Trophoblast cell (in vitro differentiated cells and primary cell): ENCODE measurements at regions not wholly inside any gene's neighbourhood (a gene's known extent, or its start where the extent isn't known, plus 50 kb on each side); places are given as distances from the start of the nearest gene placed in this dataset.

Experiments
- DNase-seq, 2 donors: peaks; one replicate each; pipeline ENCODE4 v3.0.0-alpha.2; 2016
- H2AFZ ChIP-seq: 2 replicates; pipeline ENCODE4 v1.6.1; 2013; ENCODE audit warnings: low read length, moderate library complexity, mild to moderate bottlenecking; ENCODE audit not compliant: insufficient read depth, poor library complexity
- H2AK5ac ChIP-seq: 2 replicates; pipeline ENCODE4 v1.6.1; 2013; ENCODE audit warnings: mild to moderate bottlenecking, low read length
- H2BK120ac ChIP-seq: 2 replicates; pipeline ENCODE4 v1.6.1; 2013; ENCODE audit warnings: low read length, mild to moderate bottlenecking, moderate library complexity; ENCODE audit not compliant: insufficient read depth, poor library complexity
- H2BK12ac ChIP-seq: 2 replicates; pipeline ENCODE4 v1.6.1; 2013; ENCODE audit warnings: mild to moderate bottlenecking, low read length, moderate library complexity
- H2BK5ac ChIP-seq: 2 replicates; pipeline ENCODE4 v1.6.1; 2013; ENCODE audit warnings: low read length, low read depth, moderate library complexity, mild to moderate bottlenecking; ENCODE audit not compliant: poor library complexity
- H3K14ac ChIP-seq: 2 replicates; pipeline ENCODE4 v1.6.1; 2013; ENCODE audit warnings: mild to moderate bottlenecking, low read length
- H3K18ac ChIP-seq: 2 replicates; pipeline ENCODE4 v1.6.1; 2013; ENCODE audit warnings: mild to moderate bottlenecking, low read length
- H3K23ac ChIP-seq: 2 replicates; pipeline ENCODE4 v1.6.1; 2013; ENCODE audit warnings: low read length
- H3K27ac ChIP-seq: 2 replicates; pipeline ENCODE4 v1.5.1; 2013; ENCODE audit warnings: low read depth, mild to moderate bottlenecking, inconsistent platforms, low read length, moderate library complexity
- H3K27me3 ChIP-seq: 2 replicates; pipeline ENCODE4 v1.6.1; 2013; ENCODE audit warnings: inconsistent platforms, mild to moderate bottlenecking, low read length, moderate library complexity; ENCODE audit not compliant: insufficient read depth
- H3K36me3 ChIP-seq, 2 experiments: 1 replicate in 1 of 2; 2 replicates in 1 of 2; pipeline ENCODE4 v1.6.1; 2013; ENCODE audit warnings: low read length in 2 of 2, mild to moderate bottlenecking in 2 of 2, moderate library complexity in 1 of 2; ENCODE audit not compliant: insufficient read depth in 2 of 2, control insufficient read depth in 1 of 2
- H3K4ac ChIP-seq: 2 replicates; pipeline ENCODE4 v1.6.1; 2013; ENCODE audit warnings: low read depth, mild to moderate bottlenecking, low read length, moderate library complexity
- H3K4me1 ChIP-seq, 2 experiments: 1 replicate in 1 of 2; 2 replicates in 1 of 2; pipeline ENCODE4 v1.6.1; 2013; ENCODE audit warnings: low read length in 2 of 2, mild to moderate bottlenecking in 2 of 2, moderate library complexity in 1 of 2; ENCODE audit not compliant: insufficient read depth in 2 of 2, control insufficient read depth in 1 of 2
- H3K4me2 ChIP-seq: 2 replicates; pipeline ENCODE4 v1.6.1; 2013; ENCODE audit warnings: inconsistent platforms, mild to moderate bottlenecking, low read length, moderate library complexity
- H3K4me3 ChIP-seq: 2 replicates; pipeline ENCODE4 v1.5.1; 2013; ENCODE audit warnings: mild to moderate bottlenecking, low read depth, low read length, inconsistent platforms
- H3K79me1 ChIP-seq: one replicate; pipeline ENCODE4 v1.6.1; 2013; ENCODE audit warnings: low read length
- H3K79me2 ChIP-seq: 2 replicates; pipeline ENCODE4 v1.6.1; 2013; ENCODE audit warnings: low read length, mild to moderate bottlenecking; ENCODE audit not compliant: control insufficient read depth, insufficient read depth, poor library complexity
- H3K9ac ChIP-seq: 2 replicates; pipeline ENCODE4 v1.6.1; 2013; ENCODE audit warnings: mild to moderate bottlenecking, low read length
- H3K9me3 ChIP-seq: 2 replicates; pipeline ENCODE4 v1.6.1; 2013; ENCODE audit warnings: low read depth, mild to moderate bottlenecking, control low read depth, inconsistent platforms, low read length; ENCODE audit not compliant: insufficient read depth
- H4K12ac ChIP-seq: 2 replicates; pipeline ENCODE4 v1.6.1; 2013; ENCODE audit warnings: low read depth, mild to moderate bottlenecking, low read length, moderate library complexity
- H4K8ac ChIP-seq: 2 replicates; pipeline ENCODE4 v1.6.1; 2013; ENCODE audit warnings: low read depth, mild to moderate bottlenecking, low read length, moderate library complexity
- H4K91ac ChIP-seq: one replicate; pipeline ENCODE4 v1.6.1; 2013; ENCODE audit warnings: low read depth, mild to moderate bottlenecking, low read length, moderate library complexity
- WGBS: extraction: QIAGEN DNeasy Blood & Tissue Kit; methylation state at CpG from one replicate; pipeline ENCODE4 v1.1.7; 2013; ENCODE audit warnings: missing lambda C conversion rate; ENCODE audit not compliant: insufficient read length, insufficient coverage; ENCODE audit errors: extremely low coverage; 5-methylcytosine and 5-hydroxymethylcytosine counted together

DNA sequence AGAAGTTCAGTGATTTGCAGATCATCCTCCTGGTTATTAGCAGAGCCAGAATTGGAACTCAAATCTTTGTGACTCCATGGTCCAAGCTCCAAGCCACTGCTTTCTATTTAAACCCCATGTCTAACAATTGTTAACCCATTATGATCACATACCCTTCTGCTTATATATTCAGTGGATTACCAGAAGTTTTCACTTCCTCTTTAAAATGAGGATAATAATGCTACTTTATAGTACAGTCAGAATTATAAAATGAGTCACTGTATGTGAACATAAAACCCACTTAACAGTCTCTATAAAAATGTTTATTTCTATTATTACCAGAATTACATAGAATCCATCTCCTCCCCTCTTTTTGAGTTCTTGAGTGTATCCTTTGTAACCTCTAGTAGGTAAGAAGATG lies 550.7 kb upstream of the DPPA4 start:
- Histone ChIP-seq H3K9ac (no peak overlapping the region), H3K79me2 (no peaks in the 10 kb centered on the region), H3K4me2 (no peak overlapping the region), H4K91ac (no peak overlapping the region), H4K12ac (no peak overlapping the region), H3K14ac (no peak overlapping the region), H2AK5ac (no peak overlapping the region), H4K8ac (no peak overlapping the region), H3K23ac (no peak overlapping the region), H3K27me3 (no peaks in the 10 kb centered on the region), H2BK12ac (no peak overlapping the region), H3K4me1 (no peaks in the 10 kb centered on the region), H3K4me3 (no peak overlapping the region), H2BK5ac (no peak overlapping the region), H3K27ac (no peak overlapping the region), H3K79me1 (no peaks in the 10 kb centered on the region), H3K18ac (no peak overlapping the region), H3K4ac (no peak overlapping the region), H3K9me3 (no peaks in the 10 kb centered on the region), H2BK120ac (no peak overlapping the region), H2AFZ (no peak overlapping the region), H3K36me3 (no peaks in the 10 kb centered on the region)
- no peak for DNase-seq

GRCh38 chr3:109897734-109898133 lies 560.4 kb upstream of the DPPA4 start:
- no peak overlapping the region for H3K4me3 ChIP-seq
- H2BK5ac ChIP-seq: no peak overlapping the region
- H3K9me3 ChIP-seq: no peaks in the 10 kb centered on the region
- H3K23ac ChIP-seq: no peak overlapping the region
- H3K4me1 ChIP-seq: no peaks in the 10 kb centered on the region
- H3K14ac ChIP-seq: no peak overlapping the region
- H3K79me2 ChIP-seq: no peaks in the 10 kb centered on the region
- no peak overlapping the region for H3K9ac ChIP-seq
- H4K8ac ChIP-seq: no peak overlapping the region
- no peak overlapping the region for H3K4me2 ChIP-seq
- no peaks in the 10 kb centered on the region for H3K36me3 ChIP-seq
- H2BK120ac ChIP-seq: no peak overlapping the region
- no peak overlapping the region for H2AFZ ChIP-seq
- H4K91ac ChIP-seq: no peak overlapping the region
- no peak overlapping the region for H3K18ac ChIP-seq
- no peak overlapping the region for H4K12ac ChIP-seq
- no peak overlapping the region for H3K4ac ChIP-seq
- no peak for DNase-seq
- no peaks in the 10 kb centered on the region for H3K79me1 ChIP-seq
- H2AK5ac ChIP-seq: no peak overlapping the region
- no CpG with 5 or more reads among the region's 1 CpG for WGBS
- H3K27me3 ChIP-seq: no peaks in the 10 kb centered on the region
- no peak overlapping the region for H3K27ac ChIP-seq
- no peak overlapping the region for H2BK12ac ChIP-seq

DNA sequence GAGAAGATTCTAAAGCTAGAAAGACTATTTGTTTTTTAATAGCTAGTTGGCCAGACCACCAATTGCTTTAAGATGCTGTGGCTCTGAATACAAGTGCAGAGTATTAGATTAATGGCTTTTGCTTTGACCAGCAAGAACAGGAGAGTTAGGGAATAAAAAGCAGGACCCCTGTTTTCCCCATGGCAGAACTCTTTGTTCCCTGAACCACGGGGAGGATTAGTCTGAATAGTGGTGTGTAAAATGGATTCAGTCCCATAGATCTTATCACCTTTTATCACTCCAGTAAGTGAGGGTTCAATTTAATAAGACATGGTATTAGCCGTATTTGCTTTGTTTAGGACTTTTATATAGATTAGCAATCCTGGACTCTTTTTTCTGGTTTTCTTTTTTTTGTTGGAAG lies 562.6 kb upstream of the DPPA4 start:
- DNase-seq: no peak
- Histone ChIP-seq H2BK120ac (no peak overlapping the region), H3K27ac (no peak overlapping the region), H3K23ac (no peak overlapping the region), H4K8ac (no peak overlapping the region), H3K79me1 (no peaks in the 10 kb centered on the region), H3K79me2 (no peaks in the 10 kb centered on the region), H3K14ac (no peak overlapping the region), H4K91ac (no peak overlapping the region), H3K4ac (no peak overlapping the region), H4K12ac (no peak overlapping the region), H3K9me3 (no peaks in the 10 kb centered on the region), H3K36me3 (no peaks in the 10 kb centered on the region), H3K27me3 (no peaks in the 10 kb centered on the region), H3K4me2 (no peak overlapping the region), H3K4me3 (no peak overlapping the region), H2AFZ (no peak overlapping the region), H2AK5ac (no peak overlapping the region), H2BK5ac (no peak overlapping the region), H3K4me1 (no peaks in the 10 kb centered on the region), H3K9ac (no peak overlapping the region), H3K18ac (no peak overlapping the region), H2BK12ac (no peak overlapping the region)
- WGBS: no CpG with 5 or more reads among the region's 2 CpGs

DNA sequence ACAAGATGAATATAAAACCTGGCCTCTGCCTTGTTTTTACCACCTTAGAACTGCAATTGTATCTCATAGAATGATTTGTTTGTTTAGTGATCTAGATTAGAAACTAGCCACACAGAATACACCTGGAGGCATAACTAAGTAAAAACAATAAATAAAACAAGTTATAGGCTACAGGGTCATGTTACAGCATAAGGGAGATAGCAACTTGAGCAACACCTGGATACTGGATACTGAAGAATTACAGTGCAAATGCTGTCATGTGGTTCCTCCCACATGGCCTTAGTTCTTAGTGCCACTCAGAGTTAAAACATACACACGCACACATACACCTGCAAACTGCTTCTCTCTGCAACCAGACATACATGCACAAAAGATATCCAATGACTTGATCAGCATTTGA lies 563.4 kb upstream of the DPPA4 start:
- Histone ChIP-seq H3K23ac (no peak overlapping the region), H2BK120ac (no peak overlapping the region), H3K79me1 (no peaks in the 10 kb centered on the region), H3K4me2 (no peak overlapping the region), H3K36me3 (no peaks in the 10 kb centered on the region), H3K9me3 (peaks cover 3% of the 10 kb centered on the region), H3K27ac (no peak overlapping the region), H3K4ac (no peak overlapping the region), H2AFZ (no peak overlapping the region), H4K8ac (no peak overlapping the region), H3K18ac (no peak overlapping the region), H3K79me2 (no peaks in the 10 kb centered on the region), H2AK5ac (no peak overlapping the region), H3K27me3 (no peaks in the 10 kb centered on the region), H4K91ac (no peak overlapping the region), H2BK5ac (no peak overlapping the region), H3K4me3 (no peak overlapping the region), H2BK12ac (no peak overlapping the region), H3K9ac (no peak overlapping the region), H3K14ac (no peak overlapping the region), H3K4me1 (no peaks in the 10 kb centered on the region), H4K12ac (no peak overlapping the region)
- no peak for DNase-seq
- WGBS: no CpG with 5 or more reads among the region's 1 CpG

- Histone ChIP-seq H3K79me1 (no peaks in the 10 kb centered on the region), H2AK5ac (no peak overlapping the region), H4K12ac (no peak overlapping the region), H3K9me3 (peaks cover 5% of the 10 kb centered on the region), H2BK5ac (no peak overlapping the region), H3K4me3 (no peak overlapping the region), H3K36me3 (no peaks in the 10 kb centered on the region), H4K8ac (no peak overlapping the region), H3K27me3 (no peaks in the 10 kb centered on the region), H3K4me2 (no peak overlapping the region), H3K27ac (no peak overlapping the region), H3K9ac (no peak overlapping the region), H3K4ac (no peak overlapping the region), H3K14ac (no peak overlapping the region), H2AFZ (no peak overlapping the region), H3K18ac (no peak overlapping the region), H3K23ac (no peak overlapping the region), H3K79me2 (no peaks in the 10 kb centered on the region), H4K91ac (no peak overlapping the region), H2BK12ac (no peak overlapping the region), H3K4me1 (no peaks in the 10 kb centered on the region), H2BK120ac (no peak overlapping the region)
- no peak for DNase-seq
- no CpG with 5 or more reads among the region's 4 CpGs for WGBS
These were observed 565.2 kb upstream of the DPPA4 start for GRCh38 chr3:109902549-109902948.
